ENCODE measurements at regions not wholly inside any gene's neighbourhood (a gene's known extent, or its start where the extent isn't known, plus 50 kb on each side); places are given as distances from the start of the nearest gene placed in this dataset.

- no peak overlapping the region for H4K12ac ChIP-seq (ENCODE audit: low read depth, low read length)
- no peak overlapping the region for H4K8ac ChIP-seq (ENCODE audit: low read depth, low read length)
- no peak overlapping the region for H3K4ac ChIP-seq (ENCODE audit: low read depth, low read length)
- H2BK5ac ChIP-seq (ENCODE audit: low read depth, low read length, poor library complexity): no peak overlapping the region
- no peak for DNase-seq
- H3K4me1 ChIP-seq (ENCODE audit: control insufficient read depth in 1 of 2, insufficient read depth in 2 of 2, low read length in 2 of 2): no peaks in the 10 kb centered on the region
- H2AFZ ChIP-seq (ENCODE audit: insufficient read depth, low read length, poor library complexity): no peak overlapping the region
- no CpG with 5 or more reads among the region's 2 CpGs for WGBS (ENCODE audit: extremely low coverage, insufficient coverage, insufficient read length)
- no peak overlapping the region for H3K9ac ChIP-seq (ENCODE audit: low read length)
- no peak overlapping the region for H3K4me2 ChIP-seq (ENCODE audit: low read length)
- no peaks in the 10 kb centered on the region for H3K79me2 ChIP-seq (ENCODE audit: control insufficient read depth, insufficient read depth, low read length, poor library complexity)
- H2BK120ac ChIP-seq (ENCODE audit: insufficient read depth, low read length, poor library complexity): no peak overlapping the region
- H3K79me1 ChIP-seq (ENCODE audit: low read length): no peaks in the 10 kb centered on the region
- no peak overlapping the region for H3K23ac ChIP-seq (ENCODE audit: low read length)
- no peak overlapping the region for H2AK5ac ChIP-seq (ENCODE audit: low read length)
- no peak overlapping the region for H4K91ac ChIP-seq (ENCODE audit: low read depth, low read length)
- H3K4me3 ChIP-seq (ENCODE audit: low read depth, low read length): no peak overlapping the region
- no peaks in the 10 kb centered on the region for H3K36me3 ChIP-seq (ENCODE audit: control insufficient read depth in 1 of 2, insufficient read depth in 2 of 2, low read length in 2 of 2)
- no peak overlapping the region for H3K27ac ChIP-seq (ENCODE audit: low read depth, low read length)
- H3K27me3 ChIP-seq (ENCODE audit: insufficient read depth, low read length): no peaks in the 10 kb centered on the region
- H3K18ac ChIP-seq (ENCODE audit: low read length): no peak overlapping the region
- no peak overlapping the region for H3K14ac ChIP-seq (ENCODE audit: low read length)
- no peaks in the 10 kb centered on the region for H3K9me3 ChIP-seq (ENCODE audit: insufficient read depth, low read depth, low read length)
- no peak overlapping the region for H2BK12ac ChIP-seq (ENCODE audit: low read length)
Measured at GRCh38 chr15:45891766-45892165, 256.9 kb downstream of the SQOR start.

- no CpG with 5 or more reads among the region's 3 CpGs for WGBS (ENCODE audit: extremely low coverage, insufficient coverage, insufficient read length)
- no peak overlapping the region for H4K12ac ChIP-seq (ENCODE audit: low read depth, low read length)
- H2AK5ac ChIP-seq (ENCODE audit: low read length): no peak overlapping the region
- H3K27me3 ChIP-seq (ENCODE audit: insufficient read depth, low read length): no peaks in the 10 kb centered on the region
- H3K9me3 ChIP-seq (ENCODE audit: insufficient read depth, low read depth, low read length): no peaks in the 10 kb centered on the region
- H2BK12ac ChIP-seq (ENCODE audit: low read length): no peak overlapping the region
- no peaks in the 10 kb centered on the region for H3K4me1 ChIP-seq (ENCODE audit: control insufficient read depth in 1 of 2, insufficient read depth in 2 of 2, low read length in 2 of 2)
- H3K4me2 ChIP-seq (ENCODE audit: low read length): no peak overlapping the region
- no peak overlapping the region for H3K18ac ChIP-seq (ENCODE audit: low read length)
- no peak overlapping the region for H2BK120ac ChIP-seq (ENCODE audit: insufficient read depth, low read length, poor library complexity)
- no peaks in the 10 kb centered on the region for H3K79me1 ChIP-seq (ENCODE audit: low read length)
- no peak overlapping the region for H2AFZ ChIP-seq (ENCODE audit: insufficient read depth, low read length, poor library complexity)
- H3K79me2 ChIP-seq (ENCODE audit: control insufficient read depth, insufficient read depth, low read length, poor library complexity): no peaks in the 10 kb centered on the region
- H4K8ac ChIP-seq (ENCODE audit: low read depth, low read length): no peak overlapping the region
- H3K4ac ChIP-seq (ENCODE audit: low read depth, low read length): no peak overlapping the region
- no peak overlapping the region for H3K27ac ChIP-seq (ENCODE audit: low read depth, low read length)
- H4K91ac ChIP-seq (ENCODE audit: low read depth, low read length): no peak overlapping the region
- H3K14ac ChIP-seq (ENCODE audit: low read length): no peak overlapping the region
- H3K9ac ChIP-seq (ENCODE audit: low read length): no peak overlapping the region
- H3K23ac ChIP-seq (ENCODE audit: low read length): no peak overlapping the region
- H3K36me3 ChIP-seq (ENCODE audit: control insufficient read depth in 1 of 2, insufficient read depth in 2 of 2, low read length in 2 of 2): no peaks in the 10 kb centered on the region
- DNase-seq: peak in 1 of 2 donors; percentile 9
- H3K4me3 ChIP-seq (ENCODE audit: low read depth, low read length): no peak overlapping the region
- H2BK5ac ChIP-seq (ENCODE audit: low read depth, low read length, poor library complexity): no peak overlapping the region
Measured at GRCh38 chr15:45892182-45892581, 257.4 kb downstream of the SQOR start.

GRCh38 chr15:45903283-45903682 lies 268.5 kb downstream of the SQOR start:
- Histone ChIP-seq H3K4ac (ENCODE audit: low read depth, low read length) (no peak overlapping the region), H3K4me3 (ENCODE audit: low read depth, low read length) (no peak overlapping the region), H4K8ac (ENCODE audit: low read depth, low read length) (no peak overlapping the region), H2AFZ (ENCODE audit: insufficient read depth, low read length, poor library complexity) (no peak overlapping the region), H3K9me3 (ENCODE audit: insufficient read depth, low read depth, low read length) (no peaks in the 10 kb centered on the region), H3K9ac (ENCODE audit: low read length) (no peak overlapping the region), H2BK12ac (ENCODE audit: low read length) (no peak overlapping the region), H4K12ac (ENCODE audit: low read depth, low read length) (no peak overlapping the region), H3K23ac (ENCODE audit: low read length) (no peak overlapping the region), H3K79me2 (ENCODE audit: control insufficient read depth, insufficient read depth, low read length, poor library complexity) (no peaks in the 10 kb centered on the region), H3K27ac (ENCODE audit: low read depth, low read length) (no peak overlapping the region), H2BK120ac (ENCODE audit: insufficient read depth, low read length, poor library complexity) (no peak overlapping the region), H4K91ac (ENCODE audit: low read depth, low read length) (no peak overlapping the region), H3K14ac (ENCODE audit: low read length) (no peak overlapping the region), H3K79me1 (ENCODE audit: low read length) (no peaks in the 10 kb centered on the region), H3K27me3 (ENCODE audit: insufficient read depth, low read length) (no peaks in the 10 kb centered on the region), H2AK5ac (ENCODE audit: low read length) (no peak overlapping the region), H3K18ac (ENCODE audit: low read length) (no peak overlapping the region), H3K4me2 (ENCODE audit: low read length) (no peak overlapping the region), H3K4me1 (ENCODE audit: control insufficient read depth in 1 of 2, insufficient read depth in 2 of 2, low read length in 2 of 2) (no peaks in the 10 kb centered on the region), H3K36me3 (ENCODE audit: control insufficient read depth in 1 of 2, insufficient read depth in 2 of 2, low read length in 2 of 2) (no peaks in the 10 kb centered on the region), H2BK5ac (ENCODE audit: low read depth, low read length, poor library complexity) (no peak overlapping the region)
- DNase-seq: no peak

GRCh38 chr15:45904019-45904418 lies 269.2 kb downstream of the SQOR start:
- Histone ChIP-seq H2BK12ac (ENCODE audit: low read length) (no peak overlapping the region), H3K4me1 (ENCODE audit: control insufficient read depth in 1 of 2, insufficient read depth in 2 of 2, low read length in 2 of 2) (no peaks in the 10 kb centered on the region), H3K27ac (ENCODE audit: low read depth, low read length) (no peak overlapping the region), H3K14ac (ENCODE audit: low read length) (no peak overlapping the region), H4K8ac (ENCODE audit: low read depth, low read length) (no peak overlapping the region), H2AK5ac (ENCODE audit: low read length) (no peak overlapping the region), H3K9ac (ENCODE audit: low read length) (no peak overlapping the region), H3K23ac (ENCODE audit: low read length) (no peak overlapping the region), H3K79me2 (ENCODE audit: control insufficient read depth, insufficient read depth, low read length, poor library complexity) (no peaks in the 10 kb centered on the region), H2BK120ac (ENCODE audit: insufficient read depth, low read length, poor library complexity) (no peak overlapping the region), H3K36me3 (ENCODE audit: control insufficient read depth in 1 of 2, insufficient read depth in 2 of 2, low read length in 2 of 2) (no peaks in the 10 kb centered on the region), H3K4ac (ENCODE audit: low read depth, low read length) (no peak overlapping the region), H3K9me3 (ENCODE audit: insufficient read depth, low read depth, low read length) (no peaks in the 10 kb centered on the region), H3K4me3 (ENCODE audit: low read depth, low read length) (no peak overlapping the region), H3K79me1 (ENCODE audit: low read length) (no peaks in the 10 kb centered on the region), H3K27me3 (ENCODE audit: insufficient read depth, low read length) (no peaks in the 10 kb centered on the region), H2AFZ (ENCODE audit: insufficient read depth, low read length, poor library complexity) (no peak overlapping the region), H3K18ac (ENCODE audit: low read length) (no peak overlapping the region), H2BK5ac (ENCODE audit: low read depth, low read length, poor library complexity) (no peak overlapping the region), H4K12ac (ENCODE audit: low read depth, low read length) (no peak overlapping the region), H4K91ac (ENCODE audit: low read depth, low read length) (no peak overlapping the region), H3K4me2 (ENCODE audit: low read length) (no peak overlapping the region)
- no peak for DNase-seq
- WGBS (ENCODE audit: extremely low coverage, insufficient coverage, insufficient read length): no CpG with 5 or more reads among the region's 3 CpGs
